AML-193 (cell line): ENCODE measurements at regions not wholly inside any gene's neighbourhood (a gene's known extent, or its start where the extent isn't known, plus 50 kb on each side); places are given as distances from the start of the nearest gene placed in this dataset.

ENCODE experiments used
- DNase-seq, 2 experiments: peaks; one replicate each; lab custom pipeline; 2025; lab: John Stamatoyannopoulos, UW

GRCh38 chr14:81669308-81669707 lies 135.7 kb upstream of the SEL1L start:
- DNase-seq: no peak

GRCh38 chr14:81673930-81674329 lies 140.3 kb upstream of the SEL1L start:
- DNase-seq: no peak

- no peak for DNase-seq
Observed at GRCh38 chr14:81676395-81676794, 142.7 kb upstream of the SEL1L start.

- no peak for DNase-seq
Observed at GRCh38 chr14:81676879-81677278, 143.2 kb upstream of the SEL1L start.

- DNase-seq: no peak
Observed at GRCh38 chr14:81677736-81678135, 144.1 kb upstream of the SEL1L start.

- no peak for DNase-seq
Observed at GRCh38 chr14:81679226-81679625, 145.6 kb upstream of the SEL1L start.

- no peak for DNase-seq
Observed at GRCh38 chr14:81681541-81681940, 147.9 kb upstream of the SEL1L start.

- no peak for DNase-seq
Observed at GRCh38 chr14:81682134-81682533, 148.5 kb upstream of the SEL1L start.

- DNase-seq: no peak
Observed at GRCh38 chr14:81682701-81683100, 149.0 kb upstream of the SEL1L start.

- no peak for DNase-seq
Observed at GRCh38 chr14:81684696-81685095, 151.0 kb upstream of the SEL1L start.

GRCh38 chr14:81686512-81686911 lies 152.9 kb upstream of the SEL1L start:
- DNase-seq: no peak

- no peak for DNase-seq
Observed at GRCh38 chr14:81691931-81692330, 158.3 kb upstream of the SEL1L start.

GRCh38 chr14:81694419-81694818 lies 160.8 kb upstream of the SEL1L start:
- no peak for DNase-seq

- no peak for DNase-seq
Observed at GRCh38 chr14:81709681-81710080, 176.0 kb upstream of the SEL1L start.

GRCh38 chr14:81710232-81710845 lies 176.7 kb upstream of the SEL1L start:
- peak; percentile 30 to 76 for DNase-seq

- no peak for DNase-seq
Observed at GRCh38 chr14:81715731-81716130, 182.1 kb upstream of the SEL1L start.

GRCh38 chr14:81716953-81717352 lies 183.3 kb upstream of the SEL1L start:
- DNase-seq: no peak

GRCh38 chr14:81723956-81724355 lies 190.3 kb upstream of the SEL1L start:
- no peak for DNase-seq

GRCh38 chr14:81727218-81727617 lies 193.6 kb upstream of the SEL1L start:
- DNase-seq: no peak

- no peak for DNase-seq
Observed at GRCh38 chr14:81728447-81728846, 194.8 kb upstream of the SEL1L start.

GRCh38 chr14:81729622-81730021 lies 196.0 kb upstream of the SEL1L start:
- DNase-seq: no peak

GRCh38 chr14:81737938-81738337 lies 204.3 kb upstream of the SEL1L start:
- no peak for DNase-seq

GRCh38 chr14:81738946-81739659 lies 205.4 kb upstream of the SEL1L start:
- no peak for DNase-seq

GRCh38 chr14:81743605-81744004 lies 210.0 kb upstream of the SEL1L start:
- no peak for DNase-seq
